PC-3 (cell line): ENCODE measurements at regions not wholly inside any gene's neighbourhood (a gene's known extent, or its start where the extent isn't known, plus 50 kb on each side); places are given as distances from the start of the nearest gene placed in this dataset.

Experiments used
- ATAC-seq: fragments of 200-7000 bp; cut with Tn5 transposase; 2 replicates; pipeline ENCODE4 v1.9.1; 2020; ENCODE audit warnings: mild to moderate bottlenecking, moderate library complexity
- BruUV-seq: library from RNA; stranded (reverse); fragments of 400-500 nt; replicated peaks from 2 replicates; lab custom pipeline; 2021; lab: Mats Ljungman, UMichigan
- CTCF ChIA-PET: fragments of 300-600 bp; sonication (Branson Sonifier 250); formaldehyde crosslinking; loops from one replicate; lab custom pipeline; 2022; ENCODE audit warnings: antibody characterized with exemption; lab: Charles Lee
- POLR2A ChIA-PET: fragments of 300-600 bp; sonication (Branson Sonifier 250); formaldehyde crosslinking; loops from one replicate; lab custom pipeline; 2022; ENCODE audit warnings: antibody characterized with exemption; ENCODE audit not compliant: unreplicated experiment; lab: Charles Lee
- DNase-seq: peaks from one replicate; pipeline ENCODE4 v3.0.0-alpha.2; 2015
- H2AFZ ChIP-seq: fragments of 300-600 bp; sonication (generic); 2 replicates; pipeline ENCODE4 v1.6.0; 2016; ENCODE audit warnings: antibody characterized with exemption, low read length
- H3F3A ChIP-seq: fragments of 300-600 bp; sonication (generic); one replicate; pipeline ENCODE4 v1.6.0; 2017; ENCODE audit warnings: antibody characterized with exemption, low read length, control low read depth, mild to moderate bottlenecking; ENCODE audit not compliant: unreplicated experiment
- H3K27ac ChIP-seq: fragments of 300-600 bp; sonication (generic); 2 replicates; pipeline ENCODE4 v1.5.1; 2016; ENCODE audit warnings: mild to moderate bottlenecking, low read length
- H3K27me3 ChIP-seq: fragments of 300-600 bp; sonication (generic); 2 replicates; pipeline ENCODE4 v1.6.1; 2016; ENCODE audit warnings: low read length, mixed read lengths
- H3K36me3 ChIP-seq: fragments of 300-600 bp; sonication (generic); 2 replicates; pipeline ENCODE4 v1.6.1; 2016; ENCODE audit warnings: low read depth, mixed run types, low read length, mixed read lengths
- H3K4me1 ChIP-seq: fragments of 300-600 bp; sonication (generic); 2 replicates; pipeline ENCODE4 v1.5.1; 2016; ENCODE audit warnings: low read length; ENCODE audit not compliant: insufficient read depth
- H3K4me2 ChIP-seq: fragments of 300-600 bp; sonication (generic); 2 replicates; pipeline ENCODE4 v1.6.0; 2016; ENCODE audit warnings: low read length
- H3K4me3 ChIP-seq: fragments of 300-600 bp; sonication (generic); 2 replicates; pipeline ENCODE4 v1.5.1; 2016; ENCODE audit warnings: mild to moderate bottlenecking, low read length, mixed read lengths
- H3K79me2 ChIP-seq: fragments of 300-600 bp; sonication (generic); 2 replicates; pipeline ENCODE4 v1.6.1; 2017; ENCODE audit warnings: low read length, mixed read lengths
- H3K9ac ChIP-seq: fragments of 300-600 bp; sonication (generic); 2 replicates; pipeline ENCODE4 v1.6.0; 2016; ENCODE audit warnings: mild to moderate bottlenecking, low read length
- H3K9me2 ChIP-seq: fragments of 300-600 bp; sonication (generic); replicated peaks from 2 replicates; pipeline ENCODE4 v1.6.1; 2016; ENCODE audit warnings: mixed run types, low read length, mixed read lengths
- H3K9me3 ChIP-seq: fragments of 300-600 bp; sonication (generic); 2 replicates; pipeline ENCODE4 v1.6.1; 2016; ENCODE audit warnings: low read length, mixed read lengths
- H4K20me1 ChIP-seq: fragments of 300-600 bp; sonication (generic); 2 replicates; pipeline ENCODE4 v1.6.1; 2016; ENCODE audit warnings: low read length, mixed read lengths
- CTCF ChIP-seq: fragments of 300-600 bp; sonication (generic); conservative IDR thresholded peaks from 2 replicates; pipeline ENCODE4 v1.5.1; 2017; ENCODE audit warnings: antibody characterized with exemption, low read depth, mild to moderate bottlenecking, low read length
- EZH2 ChIP-seq: fragments of 300-600 bp; sonication (generic); IDR thresholded peaks from one replicate; pipeline ENCODE4 v1.6.1; 2017; ENCODE audit warnings: antibody characterized with exemption, mild to moderate bottlenecking, low read length; ENCODE audit not compliant: unreplicated experiment
- EZH2phosphoT487 ChIP-seq: fragments of 300-600 bp; sonication (generic); IDR thresholded peaks from 2 replicates; pipeline ENCODE4 v1.6.1; 2018; ENCODE audit warnings: mild to moderate bottlenecking, antibody characterized with exemption, low read length, borderline replicate concordance
- intact Hi-C: fragments of 100-400 bp; cut with micrococcal nuclease; formaldehyde crosslinking; loops from 2 replicates; pipeline ENCODE4 v1.9.0; 2023

GRCh38 chr12:77166696-77167095, 101.3 kb upstream of the E2F7 start:
- TF ChIP-seq CTCF: no peak
- TF ChIP-seq EZH2phosphoT487: no peak
- TF ChIP-seq EZH2: no peak
- no peak for ATAC-seq
- H3K79me2 ChIP-seq: no peaks in the 10 kb centered on the region
- no peaks in the 10 kb centered on the region for H3K4me1 ChIP-seq
- H3F3A ChIP-seq: no peaks in the 10 kb centered on the region
- DNase-seq: peak; percentile 4
- no peaks in the 10 kb centered on the region for H3K27me3 ChIP-seq
- no peaks in the 10 kb centered on the region for H4K20me1 ChIP-seq
- ChIA-PET POLR2A (no interaction called here), CTCF (no interaction called here)
- no peak overlapping the region for H2AFZ ChIP-seq
- H3K27ac ChIP-seq: no peak overlapping the region
- H3K9me2 ChIP-seq: no peaks in the 10 kb centered on the region
- no peaks in the 10 kb centered on the region for H3K9me3 ChIP-seq
- intact Hi-C loops: no loop called here
- BruUV-seq: no TSS peak
- no peak overlapping the region for H3K9ac ChIP-seq
- H3K36me3 ChIP-seq: no peaks in the 10 kb centered on the region
- H3K4me3 ChIP-seq: no peak overlapping the region
- no peak overlapping the region for H3K4me2 ChIP-seq

- DNase-seq: no peak
- Histone ChIP-seq H3K9me2 (no peaks in the 10 kb centered on the region), H4K20me1 (no peaks in the 10 kb centered on the region), H3K9ac (no peak overlapping the region), H3K4me2 (no peak overlapping the region), H3K79me2 (no peaks in the 10 kb centered on the region), H3K4me1 (no peaks in the 10 kb centered on the region), H2AFZ (no peak overlapping the region), H3F3A (no peaks in the 10 kb centered on the region), H3K27me3 (0 out of 2 replicates have a peak, but pooled peaks cover 3% of the 10 kb centered on the region), H3K27ac (no peak overlapping the region), H3K36me3 (no peaks in the 10 kb centered on the region), H3K9me3 (no peaks in the 10 kb centered on the region), H3K4me3 (no peak overlapping the region)
- ChIA-PET POLR2A (no interaction called here), CTCF (no interaction called here)
- intact Hi-C loops: loop anchor here (5.0 kb wide), 1 partner anchor 69 kb away; no protein-coding TSS in a partner anchor
- no TSS peak for BruUV-seq
- no peak for TF ChIP-seq EZH2
- TF ChIP-seq CTCF: no peak
- no peak for TF ChIP-seq EZH2phosphoT487
- peak; percentile 53; the same call in 1 of the 2 replicates for ATAC-seq
These were observed 98.0 kb upstream of the E2F7 start for GRCh38 chr12:77163074-77164038.

- no peak for ATAC-seq
- Histone ChIP-seq H4K20me1 (no peaks in the 10 kb centered on the region), H3K4me2 (no peak overlapping the region), H3K4me1 (no peaks in the 10 kb centered on the region), H3F3A (no peaks in the 10 kb centered on the region), H3K9me3 (no peaks in the 10 kb centered on the region), H3K4me3 (no peak overlapping the region), H3K36me3 (no peaks in the 10 kb centered on the region), H3K79me2 (no peaks in the 10 kb centered on the region), H3K27ac (no peak overlapping the region), H2AFZ (no peak overlapping the region), H3K9me2 (no peaks in the 10 kb centered on the region), H3K27me3 (0 out of 2 replicates have a peak, but pooled peaks cover 3% of the 10 kb centered on the region), H3K9ac (no peak overlapping the region)
- ChIA-PET POLR2A (no interaction called here), CTCF (no interaction called here)
- DNase-seq: no peak
- TF ChIP-seq EZH2phosphoT487: no peak
- no peak for TF ChIP-seq EZH2
- no TSS peak for BruUV-seq
- intact Hi-C loops: loop anchor here (5.0 kb wide), 1 partner anchor 70 kb away; no protein-coding TSS in a partner anchor
These were observed 96.6 kb upstream of the E2F7 start for GRCh38 chr12:77161944-77162343.
